Tibial nerve (tissue), 4 donors: ENCODE measurements at regions not wholly inside any gene's neighbourhood (a gene's known extent, or its start where the extent isn't known, plus 50 kb on each side); places are given as distances from the start of the nearest gene placed in this dataset.

Source experiments
- DNase-seq, 2 donors: peaks; one replicate each; pipeline ENCODE4 v3.0.0-alpha.2; 2019; ENCODE audit warnings: low spot score in 2 of 2
- H3K27ac ChIP-seq, 4 donors: fragments of 200-600 bp; sonication (generic) in 3 of 4; one replicate each; pipeline ENCODE4 v1.5.1; 2017 to 2019; ENCODE audit warnings: mild to moderate bottlenecking in 1 of 4
- H3K27me3 ChIP-seq, 2 donors: fragments of 200-600 bp; sonication (generic) in 1 of 2; one replicate each; pipeline versions ENCODE4 v1.5.1 to v1.6.0; 2017 to 2019
- H3K36me3 ChIP-seq, 3 donors: fragments of 200-600 bp; sonication (generic); one replicate each; pipeline ENCODE4 v1.5.1; 2018 to 2019
- H3K4me1 ChIP-seq, 4 donors: fragments of 200-600 bp; sonication (generic) in 3 of 4; one replicate each; pipeline ENCODE4 v1.5.1; 2017 to 2019
- H3K4me3 ChIP-seq, 4 donors: fragments of 200-600 bp; sonication (generic) in 3 of 4; one replicate each; pipeline ENCODE4 v1.5.1; 2017 to 2019; ENCODE audit warnings: mild to moderate bottlenecking in 1 of 4, moderate library complexity in 1 of 4
- H3K9me3 ChIP-seq, 4 donors: fragments of 200-600 bp; sonication (generic) in 3 of 4; one replicate each; pipeline ENCODE4 v1.5.1; 2017 to 2019
- EP300 ChIP-seq, 2 donors: sonication (generic); formaldehyde crosslinking; IDR thresholded peaks; one replicate each; pipeline ENCODE4 v1.6.1; 2017; ENCODE audit warnings: antibody characterized with exemption in 2 of 2, mild to moderate bottlenecking in 1 of 2
- POLR2A ChIP-seq, 2 donors: fragments of 450-650 bp; IDR thresholded peaks; one replicate each; pipeline ENCODE4 v1.6.1; 2017; ENCODE audit warnings: antibody characterized with exemption in 2 of 2, mild to moderate bottlenecking in 2 of 2, moderate library complexity in 2 of 2
- WGBS, 2 donors: methylation state at CpG; one replicate each; pipeline ENCODE4 v1.1.5; 2018; 5-methylcytosine and 5-hydroxymethylcytosine counted together
- TF ChIP-seq, protein P1 (sequence below), 5 experiments: fragments of 200-600 bp in 3 of 5; fragments of 450-650 bp in 2 of 5; sonication (generic) in 3 of 5; IDR thresholded peaks; one replicate each; pipeline ENCODE4 v1.5.1; 2016 to 2019; ENCODE audit warnings: antibody characterized with exemption in 5 of 5, mild to moderate bottlenecking in 3 of 5, moderate library complexity in 2 of 5

DNA sequence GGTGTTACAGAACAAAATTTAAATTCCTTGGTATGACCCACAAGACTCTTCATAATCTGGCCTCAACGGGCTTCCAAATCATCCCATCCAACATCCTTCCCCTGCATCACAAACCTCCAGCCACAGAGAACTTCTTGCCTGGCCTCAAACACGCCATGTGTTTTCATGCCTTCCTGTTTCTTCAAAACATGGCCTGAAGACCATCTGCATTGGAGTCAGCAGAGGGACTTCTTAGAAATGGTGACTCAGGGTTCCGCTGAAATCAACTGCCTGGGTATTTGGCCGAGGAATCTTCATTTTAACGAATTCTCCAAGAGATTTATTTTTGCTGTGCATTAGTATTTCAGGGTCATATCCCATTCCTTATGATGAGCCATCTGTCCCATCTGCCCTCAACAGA lies 138.1 kb upstream of the RAP2B start:
- H3K4me1 ChIP-seq = peaks cover 0 to 16% (median 0%) of the 10 kb centered on the region in 4 donors
- DNase-seq = no peak
- TF ChIP-seq POLR2A (IDR thresholded peaks at IDR 0.05) (no peak), EP300 (IDR thresholded peaks at IDR 0.05) (no peak)
- TF ChIP-seq, protein P1, sequence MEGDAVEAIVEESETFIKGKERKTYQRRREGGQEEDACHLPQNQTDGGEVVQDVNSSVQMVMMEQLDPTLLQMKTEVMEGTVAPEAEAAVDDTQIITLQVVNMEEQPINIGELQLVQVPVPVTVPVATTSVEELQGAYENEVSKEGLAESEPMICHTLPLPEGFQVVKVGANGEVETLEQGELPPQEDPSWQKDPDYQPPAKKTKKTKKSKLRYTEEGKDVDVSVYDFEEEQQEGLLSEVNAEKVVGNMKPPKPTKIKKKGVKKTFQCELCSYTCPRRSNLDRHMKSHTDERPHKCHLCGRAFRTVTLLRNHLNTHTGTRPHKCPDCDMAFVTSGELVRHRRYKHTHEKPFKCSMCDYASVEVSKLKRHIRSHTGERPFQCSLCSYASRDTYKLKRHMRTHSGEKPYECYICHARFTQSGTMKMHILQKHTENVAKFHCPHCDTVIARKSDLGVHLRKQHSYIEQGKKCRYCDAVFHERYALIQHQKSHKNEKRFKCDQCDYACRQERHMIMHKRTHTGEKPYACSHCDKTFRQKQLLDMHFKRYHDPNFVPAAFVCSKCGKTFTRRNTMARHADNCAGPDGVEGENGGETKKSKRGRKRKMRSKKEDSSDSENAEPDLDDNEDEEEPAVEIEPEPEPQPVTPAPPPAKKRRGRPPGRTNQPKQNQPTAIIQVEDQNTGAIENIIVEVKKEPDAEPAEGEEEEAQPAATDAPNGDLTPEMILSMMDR (IDR thresholded peaks at IDR 0.05) = no peak
- no peaks in the 10 kb centered on the region for H3K9me3 ChIP-seq
- H3K36me3 ChIP-seq = no peaks in the 10 kb centered on the region
- no peak overlapping the region for H3K4me3 ChIP-seq
- H3K27ac ChIP-seq = no peak overlapping the region
- 84 to 87% methylated on average over 5 of the region's 5 CpGs for WGBS, 2 donors
- no peaks in the 10 kb centered on the region for H3K27me3 ChIP-seq

DNA sequence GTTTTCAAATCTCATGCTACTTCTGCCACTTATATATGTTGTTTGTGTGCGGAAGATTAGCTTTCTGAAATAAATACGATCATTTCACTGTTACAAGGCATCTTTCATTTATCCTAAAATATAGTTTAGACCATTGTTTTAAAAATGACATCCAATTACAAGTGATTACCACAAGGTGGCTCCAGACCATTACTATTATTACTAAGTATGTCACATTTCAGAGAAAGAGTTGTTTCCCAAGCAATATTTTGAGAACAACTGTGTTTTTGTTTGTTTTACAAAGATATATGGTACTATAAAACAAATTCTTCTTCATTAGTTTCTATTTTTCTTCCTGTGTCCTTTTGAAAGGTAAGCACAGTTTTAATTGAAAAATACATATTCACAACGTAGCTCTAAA lies 136.0 kb upstream of the RAP2B start:
- Histone ChIP-seq H3K27me3 (no peaks in the 10 kb centered on the region), H3K36me3 (no peaks in the 10 kb centered on the region), H3K27ac (no peak overlapping the region), H3K4me1 (peaks cover 0 to 20% (median 0%) of the 10 kb centered on the region in 4 donors), H3K4me3 (no peak overlapping the region), H3K9me3 (no peaks in the 10 kb centered on the region)
- 36 to 40% methylated on average over 3 of the region's 3 CpGs for WGBS, 2 donors
- TF ChIP-seq, protein P1 (IDR thresholded peaks at IDR 0.05) = peak; percentile 57 to 75 (median 67)
- TF ChIP-seq POLR2A (IDR thresholded peaks at IDR 0.05) = no peak
- DNase-seq = no peak

DNA sequence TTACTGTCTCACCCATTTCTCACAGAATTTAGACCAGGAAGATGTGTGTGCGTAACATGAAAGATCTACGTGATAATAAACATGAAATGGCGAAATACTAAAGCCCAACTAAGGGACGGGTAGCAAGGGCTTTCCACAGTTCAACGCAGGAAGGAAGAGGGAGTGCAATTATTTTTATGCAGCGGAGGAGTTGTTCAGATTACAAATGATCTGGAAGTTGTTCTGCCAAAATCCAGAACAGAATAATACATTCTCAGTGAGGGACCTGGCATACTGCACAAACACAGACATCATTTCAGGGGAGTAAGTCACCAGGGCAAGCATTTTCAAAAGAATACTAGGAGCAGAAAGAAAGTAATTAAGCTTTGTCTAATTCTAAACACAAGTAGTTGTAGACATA lies 133.6 kb upstream of the RAP2B start:
- Histone ChIP-seq H3K9me3 (no peaks in the 10 kb centered on the region), H3K36me3 (no peaks in the 10 kb centered on the region), H3K27me3 (no peaks in the 10 kb centered on the region), H3K4me1 (peaks cover 0 to 20% (median 0%) of the 10 kb centered on the region in 4 donors), H3K4me3 (no peak overlapping the region), H3K27ac (peak overlapping the region in 2 of 4 donors; percentile 28 to 36)
- TF ChIP-seq EP300 (IDR thresholded peaks at IDR 0.05) (no peak), POLR2A (IDR thresholded peaks at IDR 0.05) (no peak)
- TF ChIP-seq, protein P1 (IDR thresholded peaks at IDR 0.05) = no peak
- DNase-seq = no peak
- WGBS, 2 donors = 15 to 28% methylated on average over 6 of the region's 6 CpGs

DNA sequence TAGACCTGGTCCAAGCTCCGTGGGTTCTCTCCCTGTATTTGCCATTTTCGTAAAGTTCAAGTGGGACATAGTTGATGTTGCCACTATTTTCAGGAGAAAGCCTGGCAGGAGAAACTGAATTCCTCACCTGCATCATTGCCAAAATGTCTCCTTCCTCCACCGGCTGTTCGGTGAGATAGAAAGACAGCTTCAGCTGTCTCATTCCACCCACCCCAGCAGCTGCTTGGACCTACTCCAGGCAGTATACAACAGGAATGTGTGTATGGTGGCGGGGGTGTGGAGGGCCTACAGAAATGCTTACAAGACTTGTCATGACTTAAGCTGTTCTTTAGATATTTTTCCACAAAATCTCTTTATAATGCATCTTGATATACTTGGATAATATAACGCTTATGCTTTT lies 132.7 kb upstream of the RAP2B start:
- Histone ChIP-seq H3K27ac (no peak overlapping the region), H3K4me1 (peaks cover 0 to 20% (median 0%) of the 10 kb centered on the region in 4 donors), H3K9me3 (no peaks in the 10 kb centered on the region), H3K36me3 (no peaks in the 10 kb centered on the region), H3K27me3 (no peaks in the 10 kb centered on the region), H3K4me3 (no peak overlapping the region)
- 46 to 47% methylated on average over 6 of the region's 6 CpGs for WGBS, 2 donors
- DNase-seq = no peak
- no peak for TF ChIP-seq EP300 (IDR thresholded peaks at IDR 0.05)
- TF ChIP-seq, protein P1 (IDR thresholded peaks at IDR 0.05) = no peak
- TF ChIP-seq POLR2A (IDR thresholded peaks at IDR 0.05) = no peak

DNA sequence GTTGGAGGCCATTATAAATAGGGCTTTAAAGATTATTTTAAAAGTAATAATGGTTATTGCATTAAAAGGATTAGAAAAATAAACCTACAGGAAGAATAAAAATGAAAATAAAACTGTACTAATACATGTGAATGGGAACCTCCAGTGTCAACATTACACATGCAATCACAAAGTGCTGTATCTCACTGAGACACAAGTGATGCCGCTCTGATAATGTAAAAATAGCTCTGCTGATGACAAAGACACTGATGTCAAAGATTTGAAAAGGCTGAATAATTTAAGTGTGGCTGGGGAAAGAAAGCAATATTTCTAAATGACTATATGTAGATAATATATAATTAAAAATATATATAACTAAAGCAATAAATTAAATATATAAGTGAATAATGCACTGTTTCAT lies 129.1 kb upstream of the RAP2B start:
- Histone ChIP-seq H3K4me1 (peaks cover 0 to 14% (median 0%) of the 10 kb centered on the region in 4 donors), H3K27me3 (no peaks in the 10 kb centered on the region), H3K36me3 (no peaks in the 10 kb centered on the region), H3K27ac (no peak overlapping the region), H3K4me3 (no peak overlapping the region), H3K9me3 (no peaks in the 10 kb centered on the region)
- DNase-seq = no peak
- TF ChIP-seq EP300 (IDR thresholded peaks at IDR 0.05) (no peak), POLR2A (IDR thresholded peaks at IDR 0.05) (no peak)
- TF ChIP-seq, protein P1 (IDR thresholded peaks at IDR 0.05) = no peak
- 91 to 96% methylated on average over 1 of the region's 1 CpG for WGBS, 2 donors
